HG02571 (cell line): ENCODE measurements at regions not wholly inside any gene's neighbourhood (a gene's known extent, or its start where the extent isn't known, plus 50 kb on each side); places are given as distances from the start of the nearest gene placed in this dataset.
A peak's percentile ranks its signal among the peaks of the same experiment; 100 is the strongest.

ENCODE experiments used
- ATAC-seq: cut with Tn5 transposase; IDR thresholded peaks from one replicate; pipeline ENCODE4 v1.9.1; 2021; ENCODE audit warnings: mild to moderate bottlenecking, moderate library complexity; ENCODE audit not compliant: unreplicated experiment

- ATAC-seq: no peak
Measured at GRCh38 chr7:12517451-12517850, 53.1 kb upstream of the SCIN start.

GRCh38 chr7:12518920-12519681 lies 51.4 kb upstream of the SCIN start:
- ATAC-seq: peak; percentile 82

- no peak for ATAC-seq
Measured at GRCh38 chr7:12519682-12520009, 50.9 kb upstream of the SCIN start.
